OCI-LY7 (cell line): ENCODE measurements at regions not wholly inside any gene's neighbourhood (a gene's known extent, or its start where the extent isn't known, plus 50 kb on each side); places are given as distances from the start of the nearest gene placed in this dataset.
"Not testable (repeated sequence)": the region's sequence is repeated elsewhere in the genome, so short reads cannot be mapped to it uniquely, and the experiment has no call there.

Experiments
- BruUV-seq: library from RNA; stranded (reverse); fragments of 400-500 nt; replicated peaks from 2 replicates; lab custom pipeline; 2021; lab: Mats Ljungman, UMichigan
- CTCF ChIA-PET: fragments of 300-600 bp; sonication (Branson Sonifier 250); formaldehyde crosslinking; loops from one replicate; lab custom pipeline; 2022; ENCODE audit warnings: antibody characterized with exemption; ENCODE audit not compliant: unreplicated experiment; lab: Charles Lee
- POLR2A ChIA-PET: fragments of 300-600 bp; sonication (Branson Sonifier 250); formaldehyde crosslinking; loops from one replicate; lab custom pipeline; 2022; ENCODE audit warnings: antibody characterized with exemption; lab: Charles Lee
- DNase-seq: peaks from one replicate; pipeline ENCODE4 v3.0.0-alpha.2; 2015; ENCODE audit warnings: low spot score
- H2AFZ ChIP-seq: fragments of 200-600 bp; sonication (generic), shearing (Covaris generic); 2 replicates; pipeline ENCODE4 v1.6.1; 2014; ENCODE audit warnings: mild to moderate bottlenecking, antibody characterized with exemption, low read length, moderate library complexity
- H3K27ac ChIP-seq: fragments of 200-600 bp; sonication (generic); 2 replicates; pipeline ENCODE4 v1.5.1; 2014; ENCODE audit warnings: mixed run types, low read depth, mild to moderate bottlenecking, moderate library complexity, low read length, inconsistent platforms; ENCODE audit not compliant: poor library complexity, severe bottlenecking
- H3K36me3 ChIP-seq: fragments of 200-600 bp; sonication (generic); 2 replicates; pipeline ENCODE4 v1.6.1; 2014; ENCODE audit warnings: mild to moderate bottlenecking, antibody characterized with exemption, low read length, moderate library complexity, mixed read lengths; ENCODE audit not compliant: insufficient read depth
- H3K4me1 ChIP-seq: fragments of 200-600 bp; sonication (generic); 2 replicates; pipeline ENCODE4 v1.5.1; 2014; ENCODE audit warnings: mild to moderate bottlenecking, low read length; ENCODE audit not compliant: insufficient read depth, poor library complexity, severe bottlenecking
- H3K4me2 ChIP-seq: fragments of 200-600 bp; sonication (generic); 2 replicates; pipeline ENCODE4 v1.6.1; 2014; ENCODE audit warnings: mild to moderate bottlenecking, low read length
- H3K4me3 ChIP-seq: fragments of 200-600 bp; sonication (generic); 2 replicates; pipeline ENCODE4 v1.5.1; 2014; ENCODE audit warnings: mild to moderate bottlenecking, low read depth, low read length; ENCODE audit not compliant: poor library complexity, severe bottlenecking
- H3K79me2 ChIP-seq: fragments of 200-600 bp; sonication (generic); 2 replicates; pipeline ENCODE4 v1.6.1; 2016; ENCODE audit warnings: low read depth, mild to moderate bottlenecking, low read length, moderate library complexity, mixed read lengths; ENCODE audit not compliant: insufficient read depth
- H3K9me2 ChIP-seq: fragments of 200-600 bp; sonication (generic); 2 replicates; pipeline ENCODE4 v1.6.1; 2016; ENCODE audit warnings: mild to moderate bottlenecking, low read length, mixed read lengths; ENCODE audit not compliant: insufficient read depth
- H3K9me3 ChIP-seq: fragments of 200-600 bp; sonication (generic); 2 replicates; pipeline ENCODE4 v1.6.1; 2014; ENCODE audit warnings: mild to moderate bottlenecking, mixed run types, low read length, mixed read lengths
- H4K20me1 ChIP-seq: fragments of 200-600 bp; sonication (generic); 2 replicates; pipeline ENCODE4 v1.6.1; 2014; ENCODE audit warnings: mild to moderate bottlenecking, antibody characterized with exemption, low read length, moderate library complexity, mixed read lengths; ENCODE audit not compliant: insufficient read depth
- CTCF ChIP-seq: fragments of 200-600 bp; sonication (generic); conservative IDR thresholded peaks from 2 replicates; pipeline ENCODE4 v1.5.1; 2014; ENCODE audit warnings: mild to moderate bottlenecking, antibody characterized with exemption, low read length, moderate library complexity, mixed read lengths
- EZH2phosphoT487 ChIP-seq: fragments of 200-600 bp; sonication (generic); IDR thresholded peaks from 2 replicates; pipeline ENCODE4 v1.6.1; 2018; ENCODE audit warnings: low read depth, borderline replicate concordance, mild to moderate bottlenecking, mixed run types, antibody characterized with exemption, low read length, moderate library complexity, mixed read lengths
- intact Hi-C: fragments of 100-400 bp; cut with micrococcal nuclease; formaldehyde crosslinking; loops from one replicate; pipeline ENCODE4 v1.10.0; 2022; ENCODE audit not compliant: unreplicated experiment

GRCh38 chr15:95770196-95770595 is 560.3 kb upstream of the NR2F2 start:
- no peaks in the 10 kb centered on the region for H3K9me3 ChIP-seq
- intact Hi-C loops = no loop called here
- TF ChIP-seq EZH2phosphoT487 (no peak), CTCF (no peak)
- no peaks in the 10 kb centered on the region for H3K79me2 ChIP-seq
- no peaks in the 10 kb centered on the region for H3K36me3 ChIP-seq
- no peaks in the 10 kb centered on the region for H4K20me1 ChIP-seq
- POLR2A ChIA-PET = no interaction called here
- no peak overlapping the region for H3K27ac ChIP-seq
- H3K4me3 ChIP-seq = no peak overlapping the region
- no TSS peak for BruUV-seq
- no peak overlapping the region for H2AFZ ChIP-seq
- CTCF ChIA-PET = no interaction called here
- no peak overlapping the region for H3K4me2 ChIP-seq
- DNase-seq = no peak
- H3K9me2 ChIP-seq = no peaks in the 10 kb centered on the region
- no peaks in the 10 kb centered on the region for H3K4me1 ChIP-seq

DNA sequence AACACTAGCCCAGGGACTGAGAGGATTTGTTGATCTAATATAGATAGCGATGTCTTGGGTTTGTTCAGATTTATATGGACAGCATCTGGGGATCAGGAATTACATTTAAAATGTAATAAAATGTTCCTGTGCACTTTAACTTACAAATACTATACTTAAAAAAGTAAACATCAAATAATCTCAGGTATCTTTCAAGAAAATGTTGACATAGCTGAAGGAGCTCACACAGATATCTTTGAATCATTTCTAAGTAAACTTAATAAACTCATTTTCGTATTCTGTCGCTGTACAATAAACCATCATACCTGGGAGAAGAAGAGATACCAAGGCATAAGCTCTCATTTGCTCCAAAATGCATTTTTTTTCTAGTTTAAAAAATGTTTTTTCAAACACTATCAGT is 557.5 kb upstream of the NR2F2 start:
- Histone ChIP-seq H3K36me3 (no peaks in the 10 kb centered on the region), H3K79me2 (no peaks in the 10 kb centered on the region), H3K9me3 (no peaks in the 10 kb centered on the region), H3K9me2 (no peaks in the 10 kb centered on the region), H3K4me1 (no peaks in the 10 kb centered on the region), H3K4me3 (no peak overlapping the region), H3K27ac (no peak overlapping the region), H4K20me1 (no peaks in the 10 kb centered on the region), H2AFZ (no peak overlapping the region), H3K4me2 (no peak overlapping the region)
- intact Hi-C loops = no loop called here
- CTCF ChIA-PET = no interaction called here
- POLR2A ChIA-PET = no interaction called here
- BruUV-seq = no TSS peak
- DNase-seq = no peak
- no peak for TF ChIP-seq CTCF
- no peak for TF ChIP-seq EZH2phosphoT487

GRCh38 chr15:95784508-95784907 is 546.0 kb upstream of the NR2F2 start:
- Histone ChIP-seq H3K27ac (no peak overlapping the region), H4K20me1 (no peaks in the 10 kb centered on the region), H3K36me3 (no peaks in the 10 kb centered on the region), H3K4me3 (no peak overlapping the region), H3K9me3 (0 out of 2 replicates have a peak, but pooled peaks cover 5% of the 10 kb centered on the region), H3K79me2 (no peaks in the 10 kb centered on the region), H3K4me2 (no peak overlapping the region), H3K9me2 (no peaks in the 10 kb centered on the region), H3K4me1 (no peaks in the 10 kb centered on the region), H2AFZ (no peak overlapping the region)
- POLR2A ChIA-PET = no interaction called here
- CTCF ChIA-PET = no interaction called here
- no TSS peak for BruUV-seq
- intact Hi-C loops = no loop called here
- no peak for DNase-seq
- TF ChIP-seq EZH2phosphoT487 (no peak), CTCF (no peak)

DNA sequence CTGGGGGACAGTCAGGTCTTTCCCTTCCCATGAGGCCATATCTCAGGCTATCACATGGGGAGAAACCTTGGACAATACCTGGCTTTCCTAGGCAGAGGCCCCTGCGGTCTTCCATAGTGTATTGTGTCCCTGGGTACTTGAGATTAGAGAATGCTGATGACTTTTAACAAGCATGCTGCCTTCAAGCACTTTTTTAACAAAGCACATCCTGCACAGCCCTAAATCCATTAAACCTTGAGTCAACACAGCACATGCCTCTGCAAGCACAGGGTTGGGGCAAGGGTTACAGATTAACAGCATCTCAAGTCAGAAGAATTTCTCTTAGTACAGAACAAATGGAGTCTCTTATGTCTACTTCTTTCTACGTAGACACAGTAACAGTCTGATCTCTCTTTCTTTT is 545.2 kb upstream of the NR2F2 start:
- intact Hi-C loops, H3K27ac ChIP-seq, POLR2A ChIA-PET, H2AFZ ChIP-seq, DNase-seq, H3K4me1 ChIP-seq, H3K4me2 ChIP-seq, BruUV-seq, CTCF ChIA-PET, H3K9me2 ChIP-seq, H3K36me3 ChIP-seq, H3K4me3 ChIP-seq, H3K79me2 ChIP-seq, H3K9me3 ChIP-seq, H4K20me1 ChIP-seq: not testable (repeated sequence)
